A549 (cell line): ENCODE measurements at regions not wholly inside any gene's neighbourhood (a gene's known extent, or its start where the extent isn't known, plus 50 kb on each side); places are given as distances from the start of the nearest gene placed in this dataset.

Experiments used
- ATAC-seq, 2 experiments: fragments of 200-7000 bp in 1 of 2; fragments of >200 bp in 1 of 2; cut with Nextera tagmentation in 1 of 2; cut with Tn5 transposase in 1 of 2; 3 replicates each; pipeline versions ENCODE4 v1.8.0 to v1.9.1; 2018 to 2020; ENCODE audit warnings: mild to moderate bottlenecking in 1 of 2, moderate library complexity in 1 of 2
- CTCF ChIA-PET: fragments of 300-600 bp; sonication (Branson Sonifier 250); formaldehyde crosslinking; extraction: SDS; loops from one replicate; lab custom pipeline; 2021; ENCODE audit warnings: antibody characterized with exemption, inconsistent platforms; lab: Yijun Ruan, JAX
- POLR2A ChIA-PET: fragments of 350-600 bp; formaldehyde crosslinking; extraction: SDS; loops from one replicate; lab custom pipeline; 2021; ENCODE audit warnings: antibody characterized with exemption, inconsistent platforms; lab: Yijun Ruan, JAX
- DNase-seq, 2 experiments: peaks; one replicate each; pipeline versions ENCODE4 v3.0.0 to v3.0.0-alpha.2; 2011 to 2016; ENCODE audit warnings: low read depth in 1 of 2, low spot score in 1 of 2
- FAIRE-seq: peaks from 2 replicates; lab custom pipeline; 2011; peaks lifted over from hg19 to GRCh38; lab: Jason Lieb, UNC
- H3K27ac ChIP-seq, 2 experiments: fragments of >200 bp; sonication (Bioruptor Twin); formaldehyde crosslinking; 3 replicates each; pipeline ENCODE4 v1.5.1; 2016 to 2017
- H3K4me1 ChIP-seq: fragments of >200 bp; sonication (Bioruptor Twin); formaldehyde crosslinking; 3 replicates; pipeline ENCODE4 v1.6.1; 2016
- H3K4me2 ChIP-seq: fragments of >200 bp; sonication (Bioruptor Twin); formaldehyde crosslinking; 3 replicates; pipeline ENCODE4 v1.6.1; 2016
- H3K4me3 ChIP-seq: fragments of >200 bp; sonication (Bioruptor Twin); formaldehyde crosslinking; 3 replicates; pipeline ENCODE4 v1.5.1; 2016
- H3K9me3 ChIP-seq: fragments of >200 bp; sonication (Bioruptor Twin); formaldehyde crosslinking; 3 replicates; pipeline ENCODE4 v1.6.1; 2016
- CEBPB ChIP-seq, 2 experiments: fragments of >200 bp in 1 of 2; sonication (Bioruptor Twin) in 1 of 2; formaldehyde crosslinking in 1 of 2; IDR thresholded peaks; 2 replicates each; pipeline ENCODE4 v1.6.1; 2012 to 2016
- CHD2 ChIP-seq: fragments of 150-350 bp; IDR thresholded peaks from 2 replicates; pipeline ENCODE4 v1.6.1; 2014; ENCODE audit warnings: low read length; ENCODE audit not compliant: partially characterized antibody
- CTCF ChIP-seq: fragments of >200 bp; sonication (Bioruptor Twin); formaldehyde crosslinking; IDR thresholded peaks from 3 replicates; pipeline ENCODE4 v1.5.1; 2016
- EHF ChIP-seq: fragments of 250-450 bp; sonication (Bioruptor Pico); IDR thresholded peaks from 2 replicates; pipeline ENCODE4 v1.5.0; 2020; ENCODE audit warnings: mild to moderate bottlenecking
- EP300 ChIP-seq, 2 experiments: fragments of >200 bp; sonication (Bioruptor Twin); formaldehyde crosslinking; IDR thresholded peaks; 2 replicates in 1 of 2; 3 replicates in 1 of 2; pipeline ENCODE4 v1.6.1; 2016 to 2017
- HDAC2 ChIP-seq: fragments of 200-600 bp; sonication (generic); IDR thresholded peaks from 2 replicates; pipeline ENCODE4 v1.6.1; 2016
- HEYL ChIP-seq: fragments of 250-450 bp; sonication (Bioruptor Pico); IDR thresholded peaks from 2 replicates; pipeline ENCODE4 v1.8.0; 2021; ENCODE audit warnings: mild to moderate bottlenecking, moderate library complexity
- JUN ChIP-seq, 2 experiments: fragments of >200 bp; sonication (Bioruptor Twin); formaldehyde crosslinking; IDR thresholded peaks; 2 replicates in 1 of 2; 3 replicates in 1 of 2; pipeline ENCODE4 v1.6.1; 2016 to 2017
- NPAS2 ChIP-seq: fragments of 250-450 bp; sonication (Bioruptor Pico); IDR thresholded peaks from 2 replicates; pipeline ENCODE4 v1.8.0; 2022; ENCODE audit warnings: mild to moderate bottlenecking, moderate library complexity, borderline replicate concordance
- PHF8 ChIP-seq: fragments of 200-600 bp; sonication (generic); IDR thresholded peaks from 2 replicates; pipeline ENCODE4 v1.6.1; 2016; ENCODE audit warnings: low read depth, mild to moderate bottlenecking, antibody characterized with exemption, moderate library complexity, borderline replicate concordance
- RARB ChIP-seq: fragments of 250-450 bp; sonication (Bioruptor Pico); IDR thresholded peaks from 2 replicates; pipeline ENCODE4 v1.8.0; 2021; ENCODE audit warnings: mild to moderate bottlenecking, moderate library complexity
- RFX5 ChIP-seq: fragments of 450-650 bp; IDR thresholded peaks from 2 replicates; pipeline ENCODE4 v1.7.1; 2014; ENCODE audit warnings: antibody characterized with exemption, mild to moderate bottlenecking, moderate library complexity
- SMC3 ChIP-seq: fragments of >200 bp; sonication (Bioruptor Twin); formaldehyde crosslinking; IDR thresholded peaks from 3 replicates; pipeline ENCODE4 v1.6.1; 2018; ENCODE audit warnings: inconsistent platforms
- SREBF2 ChIP-seq: fragments of 450-650 bp; IDR thresholded peaks from 2 replicates; pipeline ENCODE4 v1.6.1; 2014; ENCODE audit warnings: mild to moderate bottlenecking, moderate library complexity
- TFCP2L1 ChIP-seq: fragments of 250-450 bp; sonication (Bioruptor Pico); IDR thresholded peaks from 2 replicates; pipeline ENCODE4 v1.5.0; 2021; ENCODE audit warnings: mild to moderate bottlenecking
- USF2 ChIP-seq: fragments of 450-650 bp; IDR thresholded peaks from 2 replicates; pipeline ENCODE4 v1.6.1; 2014; ENCODE audit warnings: antibody characterized with exemption
- ZSCAN20 ChIP-seq: fragments of 250-450 bp; sonication (Bioruptor Pico); IDR thresholded peaks from 2 replicates; pipeline ENCODE4 v1.8.0; 2022; ENCODE audit warnings: mild to moderate bottlenecking, moderate library complexity
- WGBS: methylation state at CpG from one replicate; pipeline ENCODE4 v1.1.6; 2017; ENCODE audit errors: missing lambda C conversion rate; 5-methylcytosine and 5-hydroxymethylcytosine counted together
- TF ChIP-seq, protein P1 (sequence below): fragments of 150-350 bp; IDR thresholded peaks from 2 replicates; pipeline ENCODE4 v1.6.1; 2014; ENCODE audit warnings: low read depth, mild to moderate bottlenecking, low read length

DNA sequence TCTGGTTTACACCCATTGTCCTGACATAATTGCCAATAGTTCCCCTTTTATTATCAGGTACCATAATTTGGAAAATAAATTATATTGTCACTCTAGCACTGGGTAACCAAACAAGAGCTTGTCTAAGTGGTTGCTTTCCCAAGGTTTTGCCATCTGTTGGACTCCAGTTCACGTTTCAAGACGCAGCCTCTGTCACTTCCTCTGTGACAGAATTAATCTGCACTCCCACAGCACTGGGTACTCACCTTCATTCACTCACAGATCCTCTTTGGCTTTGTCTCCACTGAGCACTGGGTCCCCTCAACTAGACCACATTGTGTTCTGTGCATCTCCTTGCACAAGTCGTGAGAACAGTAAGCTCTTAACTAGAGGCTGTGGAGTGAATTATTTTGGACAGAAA, 123.6 kb upstream of the JUN start:
- no peak for TF ChIP-seq NPAS2 (CRISPR knock-in tag)
- no peak for TF ChIP-seq SMC3
- no peak for TF ChIP-seq HEYL (CRISPR knock-in tag)
- TF ChIP-seq TFCP2L1 (CRISPR knock-in tag), result no peak
- FAIRE-seq (no peak), ATAC-seq (no peak), DNase-seq (no peak)
- Histone ChIP-seq H3K4me1 (peaks cover 34% of the 10 kb centered on the region), H3K4me3 (no peak overlapping the region), H3K9me3 (no peaks in the 10 kb centered on the region), H3K4me2 (no peak overlapping the region), H3K27ac (peak overlapping the region in 1 of 2 experiments; percentile 28; a peak in 1 of 6 replicates)
- WGBS, result 96% methylated on average over 3 of the region's 3 CpGs
- CTCF ChIA-PET, result no interaction called here
- POLR2A ChIA-PET, result no interaction called here

DNA sequence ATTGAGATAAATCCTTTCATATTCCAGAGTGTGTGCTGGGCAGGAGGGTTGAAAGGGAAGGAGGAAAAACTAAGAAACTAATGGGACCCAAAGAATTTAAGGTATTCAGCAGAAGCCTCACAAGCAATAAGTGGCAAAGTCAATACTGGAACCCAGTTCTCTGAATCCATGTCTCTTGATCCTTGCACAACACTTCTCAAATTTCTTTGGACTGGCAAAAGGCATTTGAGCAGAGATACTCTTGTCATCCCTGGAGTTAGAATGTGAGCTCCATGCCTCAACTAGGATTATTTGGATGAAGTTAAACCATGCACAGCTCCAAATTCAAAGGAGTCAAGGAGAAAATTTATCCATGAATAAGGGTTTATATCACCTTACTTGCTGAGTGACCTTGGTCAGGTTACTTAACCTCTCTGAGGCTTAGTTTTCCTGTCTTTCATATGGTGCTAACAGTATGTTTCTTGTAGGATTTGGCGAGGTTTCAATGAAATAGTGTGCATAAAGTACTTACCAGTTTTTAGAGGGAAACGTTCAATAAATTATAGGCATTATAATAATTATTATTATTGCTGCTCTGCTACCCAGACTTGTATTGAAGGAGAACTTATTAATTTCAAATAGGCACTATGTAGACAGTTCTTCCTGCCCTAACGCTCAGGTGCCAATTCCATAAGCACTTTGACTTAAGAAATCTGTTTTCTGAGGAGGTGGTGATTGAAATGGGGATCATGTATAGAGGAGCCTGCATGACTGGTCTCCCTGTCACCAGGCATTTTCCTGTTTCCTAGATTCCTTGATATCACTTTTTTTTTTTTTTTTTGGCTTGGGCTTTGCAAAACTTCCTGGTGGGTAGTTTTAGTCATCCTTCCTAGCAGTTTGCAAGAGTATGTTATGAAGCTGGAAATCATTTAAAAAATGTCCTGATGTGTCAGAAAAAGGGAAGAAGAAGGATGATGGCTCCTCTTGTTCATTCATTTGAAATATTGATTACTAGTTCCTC, 125.0 kb upstream of the JUN start:
- ChIA-PET POLR2A (no interaction called here), CTCF (interaction anchor here (1.8 kb wide), 1 partner anchor 20 kb away, joined by 4 read pairs; no protein-coding TSS in a partner anchor)
- Histone ChIP-seq H3K27ac (peak overlapping the region; percentile 45 to 61; a peak in 5 of 6 replicates), H3K4me3 (no peak overlapping the region), H3K9me3 (no peaks in the 10 kb centered on the region), H3K4me1 (peaks cover 28% of the 10 kb centered on the region), H3K4me2 (peak overlapping the region; percentile 36; the same call in 1 of the 3 replicates)
- TF ChIP-seq RARB (CRISPR knock-in tag), result no peak
- TF ChIP-seq CEBPB (IDR thresholded peaks at IDR 0.05), result peak in 1 of 2 experiments; percentile 38; a peak in 1 of 4 replicates
- no peak for TF ChIP-seq EHF (CRISPR knock-in tag)
- FAIRE-seq (no peak), ATAC-seq (peak in 1 of 2 experiments; percentile 51; a peak in 2 of 6 replicates), DNase-seq (no peak)
- 53% methylated on average over 3 of the region's 3 CpGs for WGBS

- no peak for FAIRE-seq
- CTCF ChIA-PET, result interaction anchor here (0.9 to 1.8 kb wide), 4 partner anchors 10 to 166 kb away, joined by 3 to 4 read pairs (median 4); no protein-coding TSS in a partner anchor
Observed at GRCh38 chr1:58909914-58910681, 126.3 kb upstream of the JUN start.

More at GRCh38 chr1:58909914-58910681, 126.3 kb upstream of the JUN start:
- Histone ChIP-seq H3K27ac (peak overlapping the region in 1 of 2 experiments; percentile 41; a peak in 2 of 6 replicates), H3K4me1 (peaks cover 19% of the 10 kb centered on the region), H3K4me3 (no peak overlapping the region), H3K4me2 (no peak overlapping the region)
- WGBS, result 92% methylated on average over 3 of the region's 3 CpGs
- no peak for TF ChIP-seq CHD2
- no peak for TF ChIP-seq RFX5
- TF ChIP-seq EP300 (IDR thresholded peaks at IDR 0.05), result no peak
- TF ChIP-seq PHF8, result no peak
- no peak for TF ChIP-seq SREBF2
- TF ChIP-seq, protein P1, sequence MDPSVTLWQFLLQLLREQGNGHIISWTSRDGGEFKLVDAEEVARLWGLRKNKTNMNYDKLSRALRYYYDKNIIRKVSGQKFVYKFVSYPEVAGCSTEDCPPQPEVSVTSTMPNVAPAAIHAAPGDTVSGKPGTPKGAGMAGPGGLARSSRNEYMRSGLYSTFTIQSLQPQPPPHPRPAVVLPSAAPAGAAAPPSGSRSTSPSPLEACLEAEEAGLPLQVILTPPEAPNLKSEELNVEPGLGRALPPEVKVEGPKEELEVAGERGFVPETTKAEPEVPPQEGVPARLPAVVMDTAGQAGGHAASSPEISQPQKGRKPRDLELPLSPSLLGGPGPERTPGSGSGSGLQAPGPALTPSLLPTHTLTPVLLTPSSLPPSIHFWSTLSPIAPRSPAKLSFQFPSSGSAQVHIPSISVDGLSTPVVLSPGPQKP, result no peak
- no peak for TF ChIP-seq USF2
- no peak for TF ChIP-seq CTCF
- TF ChIP-seq HDAC2, result no peak
- TF ChIP-seq ZSCAN20 (CRISPR knock-in tag), result no peak
- no peak for TF ChIP-seq SMC3
- no peak for TF ChIP-seq JUN (IDR thresholded peaks at IDR 0.05)
- TF ChIP-seq, all 56 proteins: peak for 0
- ATAC-seq (no peak), DNase-seq (no peak)
- POLR2A ChIA-PET, result interaction anchor here (0.7 to 1.7 kb wide), 2 partner anchors 18 to 126 kb away, joined by 3 to 4 read pairs; partner anchors contain the start of gene JUN
- H3K9me3 ChIP-seq, result peaks cover 3% of the 10 kb centered on the region
